Pons (tissue), 1 donor: ENCODE measurements at regions not wholly inside any gene's neighbourhood (a gene's known extent, or its start where the extent isn't known, plus 50 kb on each side); places are given as distances from the start of the nearest gene placed in this dataset.
A peak's percentile ranks its signal among the peaks of the same experiment; 100 is the strongest.
"Not testable (repeated sequence)": the region's sequence is repeated elsewhere in the genome, so short reads cannot be mapped to it uniquely, and the experiment has no call there.

Experiments
- DNase-seq: peaks from one replicate; pipeline ENCODE4 v3.0.0-alpha.2; 2016; ENCODE audit warnings: low spot score

- DNase-seq = no peak
Measured at GRCh38 chr1:45258059-45258650, 51.8 kb upstream of the ZSWIM5 start.

DNA sequence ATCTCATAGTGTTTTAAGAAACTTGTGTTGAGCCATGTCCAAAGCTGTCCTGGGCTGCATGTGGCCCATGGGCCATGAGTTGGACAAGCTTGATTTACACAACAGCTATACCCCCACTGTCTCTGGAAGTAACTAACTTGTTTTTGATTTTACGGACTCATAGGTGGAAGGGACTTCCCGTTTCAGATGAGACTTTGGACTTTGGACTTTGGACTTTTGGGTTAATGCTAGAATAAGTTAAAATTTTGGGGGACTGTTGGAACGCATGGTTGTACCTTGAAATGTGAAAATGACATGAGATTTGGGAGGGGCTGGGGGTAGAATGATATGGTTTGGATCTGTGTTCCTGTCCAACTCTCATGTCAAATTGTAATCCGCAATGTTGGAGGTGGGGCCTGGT lies 52.6 kb upstream of the ZSWIM5 start:
- no peak for DNase-seq

- no peak for DNase-seq
Measured at GRCh38 chr1:45260244-45260643, 53.8 kb upstream of the ZSWIM5 start.

DNA sequence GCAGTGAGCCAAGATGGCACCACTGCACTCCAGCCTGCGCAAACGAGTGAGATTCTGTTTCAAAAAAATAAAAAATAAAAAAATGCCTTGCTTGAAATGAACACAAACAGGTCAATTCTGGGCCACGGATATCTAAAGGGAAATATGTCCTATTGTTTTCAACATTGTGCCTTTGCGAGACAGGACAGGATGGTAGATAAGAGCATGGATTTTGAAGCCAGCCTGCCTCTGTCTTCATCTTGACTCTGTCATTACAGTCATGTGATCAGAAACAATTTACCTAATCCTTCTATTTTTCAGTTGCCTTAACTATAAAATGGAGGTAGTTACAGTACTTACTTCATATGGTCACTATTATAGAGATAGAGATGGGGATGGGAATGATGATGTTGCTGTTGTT lies 56.7 kb upstream of the ZSWIM5 start:
- DNase-seq = no peak

GRCh38 chr1:45265244-45265643 lies 58.8 kb upstream of the ZSWIM5 start:
- DNase-seq = no peak

GRCh38 chr1:45266151-45266801 lies 59.9 kb upstream of the ZSWIM5 start:
- peak; percentile 4 for DNase-seq

GRCh38 chr1:45268310-45268709 lies 58.4 kb upstream of the HPDL start:
- not testable (repeated sequence) for DNase-seq

DNA sequence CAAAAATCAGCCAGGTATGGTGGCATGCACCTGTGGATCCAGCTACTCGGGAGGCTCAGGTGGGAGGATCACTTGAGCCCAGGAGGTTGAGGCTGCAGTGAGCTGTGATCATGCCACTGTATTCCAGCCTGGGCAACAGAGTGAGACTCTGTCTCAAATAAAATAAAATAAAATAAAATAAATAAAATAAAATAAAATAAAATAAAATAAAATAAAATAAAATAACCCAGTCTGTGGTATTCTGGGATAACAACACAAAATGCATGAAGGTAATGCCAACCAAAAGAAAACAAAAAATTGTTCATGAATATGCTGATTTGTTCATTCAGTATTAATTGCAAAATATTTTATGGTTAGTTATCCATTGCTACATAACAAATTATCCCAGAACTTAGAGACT lies 54.4 kb upstream of the HPDL start:
- DNase-seq = not testable (repeated sequence)

DNA sequence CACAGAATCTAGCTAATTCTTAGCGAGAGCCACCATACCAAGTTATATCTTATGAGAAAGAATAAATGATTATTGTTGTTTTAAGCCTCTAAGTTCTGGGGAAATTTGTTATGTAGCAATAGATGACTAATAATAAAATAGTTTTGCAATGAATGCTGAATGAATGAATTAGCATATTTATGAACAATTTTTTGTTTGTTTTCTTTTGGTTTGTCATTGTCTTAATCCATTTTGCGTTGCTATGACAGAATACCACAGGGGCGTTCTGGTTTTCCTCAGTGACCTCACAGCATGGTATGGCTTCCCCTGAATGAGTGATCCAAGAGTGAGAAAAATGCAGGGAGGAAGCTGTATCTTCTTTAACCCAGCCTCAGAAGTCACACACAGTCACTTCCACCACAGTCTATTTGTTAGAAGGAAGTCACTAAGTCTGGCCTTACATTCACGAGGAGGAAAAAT lies 53.8 kb upstream of the HPDL start:
- no peak for DNase-seq

DNA sequence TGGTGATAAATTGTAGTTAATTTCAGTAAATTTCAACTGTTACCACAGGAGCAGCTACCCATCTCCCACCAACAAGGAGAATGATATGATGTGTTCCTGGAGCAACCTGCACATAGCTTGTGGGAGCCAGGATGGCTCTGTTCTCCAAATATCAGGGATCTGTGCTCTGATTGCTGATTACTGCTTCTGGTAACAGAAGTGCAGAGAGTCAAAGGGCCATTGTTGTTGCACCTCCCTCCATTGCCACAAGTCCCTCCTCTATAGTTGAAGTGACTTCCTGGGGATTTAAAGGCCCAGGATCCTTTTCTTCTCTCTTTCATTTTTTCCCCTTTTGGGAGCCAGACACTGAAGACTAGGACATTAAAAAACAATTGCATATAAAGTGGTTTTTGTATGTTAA lies 51.6 kb upstream of the HPDL start:
- DNase-seq = peak; percentile 78
